Osteoblast (primary cell): ENCODE measurements at regions not wholly inside any gene's neighbourhood (a gene's known extent, or its start where the extent isn't known, plus 50 kb on each side); places are given as distances from the start of the nearest gene placed in this dataset.

Experiments
- DNase-seq: peaks from one replicate; pipeline ENCODE4 v3.0.0; 2011; ENCODE audit warnings: low spot score, mixed read lengths; ENCODE audit not compliant: insufficient read length; ENCODE audit errors: missing footprints
- H2AFZ ChIP-seq: 2 replicates; pipeline ENCODE4 v1.6.0; 2011; ENCODE audit warnings: mild to moderate bottlenecking, low read length
- H3K27ac ChIP-seq: 2 replicates; pipeline ENCODE4 v1.5.1; 2011; ENCODE audit warnings: mild to moderate bottlenecking, low read depth, low read length, moderate library complexity
- H3K27me3 ChIP-seq: 2 replicates; pipeline ENCODE4 v1.6.0; 2012; ENCODE audit warnings: mild to moderate bottlenecking, control low read depth, inconsistent platforms, low read length, moderate library complexity; ENCODE audit not compliant: insufficient read depth
- H3K36me3 ChIP-seq: 2 replicates; pipeline ENCODE4 v1.5.1; 2011; ENCODE audit warnings: mild to moderate bottlenecking, low read length, control low read depth, moderate library complexity; ENCODE audit not compliant: insufficient read depth
- H3K4me1 ChIP-seq: 2 replicates; pipeline ENCODE4 v1.5.1; 2011; ENCODE audit warnings: mild to moderate bottlenecking, low read length, control low read depth, moderate library complexity; ENCODE audit not compliant: insufficient read depth
- H3K4me2 ChIP-seq: 2 replicates; pipeline ENCODE4 v1.6.0; 2011; ENCODE audit warnings: mild to moderate bottlenecking, low read length; ENCODE audit not compliant: insufficient read depth
- H3K4me3 ChIP-seq: fragments of 200-600 bp; sonication (generic); 3 replicates; pipeline ENCODE4 v1.5.1; 2012; ENCODE audit warnings: mild to moderate bottlenecking, low read length, inconsistent platforms; ENCODE audit not compliant: insufficient read depth
- H3K79me2 ChIP-seq: 2 replicates; pipeline ENCODE4 v1.6.0; 2012; ENCODE audit warnings: mild to moderate bottlenecking, low read length, control low read depth, inconsistent platforms; ENCODE audit not compliant: insufficient read depth
- H3K9me3 ChIP-seq: 2 replicates; pipeline ENCODE4 v1.5.1; 2011; ENCODE audit warnings: low read depth, low read length, control low read depth
- H4K20me1 ChIP-seq: 2 replicates; pipeline ENCODE4 v1.6.0; 2012; ENCODE audit warnings: mild to moderate bottlenecking, low read length, control low read depth; ENCODE audit not compliant: insufficient read depth
- TF ChIP-seq, protein P1 (sequence below): IDR thresholded peaks from 2 replicates; pipeline ENCODE4 v1.5.1; 2011; ENCODE audit warnings: mild to moderate bottlenecking, low read depth, low read length, moderate library complexity; ENCODE audit errors: extremely low read depth

DNA sequence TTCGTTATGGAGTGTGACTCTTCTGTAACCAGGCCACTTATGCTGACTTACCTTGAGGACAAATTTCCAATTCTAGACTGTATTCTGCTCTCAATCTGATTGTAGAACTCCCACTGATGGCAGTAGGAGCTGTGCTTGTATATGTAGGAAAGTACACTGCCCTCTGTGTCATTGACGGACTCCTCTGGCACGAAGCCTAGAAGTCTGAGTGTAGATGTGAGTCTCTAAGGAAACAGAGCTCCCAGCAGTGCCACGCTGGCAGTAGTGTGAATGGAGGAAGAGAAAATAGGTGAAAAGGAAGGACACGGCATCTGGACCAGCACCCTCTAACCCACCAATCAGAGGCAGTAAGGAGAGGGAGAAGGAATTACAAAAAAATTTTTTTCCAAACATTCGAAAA is 130.4 kb upstream of the ADGRL2 start:
- peak overlapping the region; percentile 80 for H2AFZ ChIP-seq
- H4K20me1 ChIP-seq: no peaks in the 10 kb centered on the region
- peak overlapping the region; percentile 2 for H3K4me2 ChIP-seq
- no peak overlapping the region for H3K4me3 ChIP-seq
- H3K36me3 ChIP-seq: no peaks in the 10 kb centered on the region
- no peaks in the 10 kb centered on the region for H3K79me2 ChIP-seq
- peaks cover 16% of the 10 kb centered on the region for H3K4me1 ChIP-seq
- H3K27me3 ChIP-seq: no peaks in the 10 kb centered on the region
- peak; percentile 91 for DNase-seq
- TF ChIP-seq, protein P1, sequence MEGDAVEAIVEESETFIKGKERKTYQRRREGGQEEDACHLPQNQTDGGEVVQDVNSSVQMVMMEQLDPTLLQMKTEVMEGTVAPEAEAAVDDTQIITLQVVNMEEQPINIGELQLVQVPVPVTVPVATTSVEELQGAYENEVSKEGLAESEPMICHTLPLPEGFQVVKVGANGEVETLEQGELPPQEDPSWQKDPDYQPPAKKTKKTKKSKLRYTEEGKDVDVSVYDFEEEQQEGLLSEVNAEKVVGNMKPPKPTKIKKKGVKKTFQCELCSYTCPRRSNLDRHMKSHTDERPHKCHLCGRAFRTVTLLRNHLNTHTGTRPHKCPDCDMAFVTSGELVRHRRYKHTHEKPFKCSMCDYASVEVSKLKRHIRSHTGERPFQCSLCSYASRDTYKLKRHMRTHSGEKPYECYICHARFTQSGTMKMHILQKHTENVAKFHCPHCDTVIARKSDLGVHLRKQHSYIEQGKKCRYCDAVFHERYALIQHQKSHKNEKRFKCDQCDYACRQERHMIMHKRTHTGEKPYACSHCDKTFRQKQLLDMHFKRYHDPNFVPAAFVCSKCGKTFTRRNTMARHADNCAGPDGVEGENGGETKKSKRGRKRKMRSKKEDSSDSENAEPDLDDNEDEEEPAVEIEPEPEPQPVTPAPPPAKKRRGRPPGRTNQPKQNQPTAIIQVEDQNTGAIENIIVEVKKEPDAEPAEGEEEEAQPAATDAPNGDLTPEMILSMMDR: no peak
- no peaks in the 10 kb centered on the region for H3K9me3 ChIP-seq
- H3K27ac ChIP-seq: peak overlapping the region; percentile 93

DNA sequence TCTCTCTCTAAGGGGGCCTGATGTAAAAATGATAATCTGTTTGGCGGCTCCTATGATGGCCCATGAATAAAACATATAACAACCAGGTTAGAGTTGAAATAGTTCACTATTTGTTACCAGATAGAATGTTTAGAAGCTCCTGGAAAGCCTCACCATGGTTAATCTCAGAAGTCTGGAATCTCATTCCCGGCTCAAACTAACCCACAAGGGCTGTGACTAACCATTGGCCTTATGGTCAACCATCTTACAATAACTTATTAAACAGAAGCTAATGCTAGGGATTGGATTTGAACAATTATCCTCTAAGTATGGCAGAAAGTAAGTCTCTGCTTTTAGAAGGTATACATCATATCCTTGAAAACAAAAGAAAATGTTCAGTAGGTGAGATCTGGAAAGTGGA is 134.1 kb upstream of the ADGRL2 start:
- TF ChIP-seq, protein P1: no peak
- H3K9me3 ChIP-seq: no peaks in the 10 kb centered on the region
- peaks cover 21% of the 10 kb centered on the region for H3K4me1 ChIP-seq
- H3K79me2 ChIP-seq: no peaks in the 10 kb centered on the region
- H3K27ac ChIP-seq: no peak overlapping the region
- H3K4me2 ChIP-seq: no peak overlapping the region
- H3K36me3 ChIP-seq: no peaks in the 10 kb centered on the region
- no peaks in the 10 kb centered on the region for H3K27me3 ChIP-seq
- DNase-seq: no peak
- H2AFZ ChIP-seq: peak overlapping the region; percentile 46
- H3K4me3 ChIP-seq: no peak overlapping the region
- H4K20me1 ChIP-seq: no peaks in the 10 kb centered on the region

DNA sequence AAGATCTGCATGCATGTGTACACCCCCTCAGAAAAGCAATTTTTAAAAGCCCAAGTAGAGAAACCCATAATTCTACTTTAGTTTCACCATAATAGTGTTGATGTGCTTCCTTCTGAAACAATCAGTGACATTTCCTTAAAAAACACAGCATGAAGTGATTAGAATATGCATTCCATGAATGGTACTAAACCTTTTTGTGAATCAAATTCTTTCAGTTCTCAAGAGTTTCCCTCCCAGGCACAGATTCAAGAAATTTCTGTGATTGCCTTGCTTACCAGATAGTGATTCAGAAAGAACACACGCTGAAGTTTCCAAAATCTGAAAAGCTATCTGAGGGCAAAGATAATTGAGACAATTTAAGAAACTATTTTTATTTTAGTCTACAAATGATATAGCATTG is 136.4 kb upstream of the ADGRL2 start:
- Histone ChIP-seq H3K27me3 (no peaks in the 10 kb centered on the region), H2AFZ (no peak overlapping the region), H3K4me2 (peak overlapping the region; percentile 16), H3K9me3 (no peaks in the 10 kb centered on the region), H3K4me3 (no peak overlapping the region), H3K4me1 (peaks cover 17% of the 10 kb centered on the region), H4K20me1 (no peaks in the 10 kb centered on the region), H3K27ac (no peak overlapping the region), H3K36me3 (no peaks in the 10 kb centered on the region), H3K79me2 (no peaks in the 10 kb centered on the region)
- DNase-seq: peak; percentile 46
- TF ChIP-seq, protein P1: no peak

DNA sequence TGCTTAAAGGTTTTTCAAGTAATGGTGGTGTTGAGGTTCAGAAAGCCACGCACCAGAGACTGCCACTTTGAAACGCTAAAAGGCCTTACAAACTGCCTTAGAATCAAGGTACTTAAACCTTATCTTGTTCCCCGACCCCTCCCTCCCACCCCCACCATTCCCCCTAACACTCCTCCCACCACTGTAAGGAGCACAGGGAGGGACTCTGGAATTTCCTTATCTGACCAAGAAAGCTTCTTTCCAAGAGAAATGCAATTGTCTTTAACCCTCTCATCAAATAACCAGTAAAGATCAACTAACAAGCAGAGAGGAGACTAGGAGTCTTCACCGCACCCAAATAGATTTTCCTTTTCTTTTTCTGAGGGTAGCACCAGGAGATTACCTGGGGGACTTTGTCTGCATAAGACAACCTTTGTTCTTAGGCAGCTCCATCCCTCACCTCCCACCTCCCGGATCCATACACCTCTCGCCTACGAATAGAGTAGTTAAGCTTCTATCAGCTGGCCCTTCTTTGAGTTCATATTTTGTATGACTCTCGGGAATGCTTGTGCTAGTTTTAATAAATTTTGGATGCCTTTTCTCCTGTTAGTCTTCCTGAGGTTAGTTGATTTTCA is 137.7 kb upstream of the ADGRL2 start:
- no peak overlapping the region for H3K27ac ChIP-seq
- H3K9me3 ChIP-seq: no peaks in the 10 kb centered on the region
- H3K4me1 ChIP-seq: peaks cover 17% of the 10 kb centered on the region
- no peak overlapping the region for H3K4me2 ChIP-seq
- H3K4me3 ChIP-seq: no peak overlapping the region
- H2AFZ ChIP-seq: no peak overlapping the region
- H3K36me3 ChIP-seq: no peaks in the 10 kb centered on the region
- no peak for DNase-seq
- no peaks in the 10 kb centered on the region for H3K27me3 ChIP-seq
- TF ChIP-seq, protein P1: no peak
- H4K20me1 ChIP-seq: no peaks in the 10 kb centered on the region
- H3K79me2 ChIP-seq: no peaks in the 10 kb centered on the region
